ENCODE measurements at regions not wholly inside any gene's neighbourhood (a gene's known extent, or its start where the extent isn't known, plus 50 kb on each side); places are given as distances from the start of the nearest gene placed in this dataset.

- Histone ChIP-seq H4K20me1 (ENCODE audit: control insufficient read depth, insufficient read depth) (no peaks in the 10 kb centered on the region), H3K4me2 (ENCODE audit: control insufficient read depth, insufficient read depth) (no peak overlapping the region), H3K27me3 (replicated peaks in 1 of 2; ENCODE audit: control insufficient read depth in 2 of 2, insufficient read depth in 2 of 2, low read length in 1 of 2) (0 out of 4 replicates have a peak, but pooled peaks cover 0 to 2% of the 10 kb centered on the region in 2 experiments), H3K27ac (ENCODE audit: control insufficient read depth, insufficient read depth) (no peak overlapping the region), H3K9ac (ENCODE audit: control insufficient read depth, insufficient read depth, low read length) (no peak overlapping the region), H3K4me1 (ENCODE audit: control insufficient read depth, insufficient read depth, low read length) (no peaks in the 10 kb centered on the region), H3K36me3 (ENCODE audit: control insufficient read depth in 2 of 2, insufficient read depth in 2 of 2, low read length in 1 of 2) (no peaks in the 10 kb centered on the region), H2AFZ (ENCODE audit: control insufficient read depth, low read depth, low read length) (no peak overlapping the region), H3K9me3 (replicated peaks; ENCODE audit: control insufficient read depth, insufficient read depth, low read length) (no peaks in the 10 kb centered on the region), H3K79me2 (ENCODE audit: control insufficient read depth, insufficient read depth, low read length) (no peaks in the 10 kb centered on the region), H3K4me3 (no peak overlapping the region)
- no TSS peak for BruUV-seq (replicated peaks)
- 4% methylated on average over 3 of the region's 3 CpGs for WGBS (ENCODE audit: insufficient coverage, insufficient replicate concordance, low lambda C conversion rate, missing lambda C conversion rate)
- POLR2A ChIA-PET = no interaction called here
- no peak for DNase-seq (ENCODE audit: low read depth, low spot score)
- SMC1A ChIA-PET (ENCODE audit: uncharacterized antibody, unreplicated experiment) = interaction anchor here (1.6 kb wide), 1 partner anchor 22 kb away, joined by 4 read pairs; no protein-coding TSS in a partner anchor
- in situ Hi-C loops (cut with MboI) = no loop called here
- no peak for ATAC-seq
- intact Hi-C loops (cut with micrococcal nuclease; ENCODE audit: unreplicated experiment) = no loop called here
- TF ChIP-seq FOS (IDR thresholded peaks at IDR 0.05; ENCODE audit: borderline replicate concordance, extremely low read depth, insufficient read length) (no peak), TCF3 (IDR thresholded peaks at IDR 0.05; ENCODE audit: borderline replicate concordance, insufficient read depth, low read depth, low read length) (no peak), E4F1 (IDR thresholded peaks at IDR 0.05; ENCODE audit: borderline replicate concordance, partially characterized antibody) (no peak), POU2F2 (IDR thresholded peaks at IDR 0.05; ENCODE audit: borderline replicate concordance, low read depth, low read length) (no peak), BHLHE40 (IDR thresholded peaks at IDR 0.05; ENCODE audit: borderline replicate concordance in 1 of 2, low read depth in 2 of 2, low read length in 1 of 2) (no peak), ASH2L (IDR thresholded peaks at IDR 0.05; ENCODE audit: borderline replicate concordance, low read depth) (no peak), MTA3 (IDR thresholded peaks at IDR 0.05; ENCODE audit: borderline replicate concordance, low read length) (no peak), YBX1 (IDR thresholded peaks at IDR 0.05) (no peak)
- CTCF ChIA-PET = no interaction called here
- RAD21 ChIA-PET (ENCODE audit: unreplicated experiment) = no interaction called here
- no peak for FAIRE-seq
Observed at GRCh38 chr5:136730426-136730825, 365.1 kb upstream of the TRPC7 start.

All from GM12878 (cell line).